ENCODE measurements at regions not wholly inside any gene's neighbourhood (a gene's known extent, or its start where the extent isn't known, plus 50 kb on each side); places are given as distances from the start of the nearest gene placed in this dataset.
"Not testable (repeated sequence)": the region's sequence is repeated elsewhere in the genome, so short reads cannot be mapped to it uniquely, and the experiment has no call there.

- Histone ChIP-seq H3K36me3 (no peaks in the 10 kb centered on the region), H3K4me3 (no peak overlapping the region), H3K4me1 (peaks cover 0 to 13% (median 8%) of the 10 kb centered on the region in 9 donors), H3K27ac (peak overlapping the region in 5 of 10 donors; percentile 7 to 64 (median 36)), H3K9me3 (peaks cover 0 to 10% (median 0%) of the 10 kb centered on the region in 11 donors), H3K27me3 (no peaks in the 10 kb centered on the region)
- ATAC-seq (peak; percentile 51 to 96 (median 78)), DNase-seq (no peak)
- WGBS, 2 donors: 63 to 66% methylated on average over 3 of the region's 3 CpGs
- TF ChIP-seq CTCF (IDR thresholded peaks at IDR 0.05): no peak
- intact Hi-C loops (cut with DNase I): loop anchor here in 1 of 10 donors (1.0 to 10.0 kb wide), 3 partner anchors 95 to 294 kb away; no protein-coding TSS in a partner anchor
Observed at GRCh38 chr15:46088486-46089445, 453.9 kb downstream of the SQOR start.

GRCh38 chr15:46089467-46089935 is 454.7 kb downstream of the SQOR start:
- peaks cover 0 to 10% (median 0%) of the 10 kb centered on the region in 11 donors for H3K9me3 ChIP-seq
- TF ChIP-seq CTCF (IDR thresholded peaks at IDR 0.05): no peak
- peak overlapping the region in 5 of 10 donors; percentile 7 to 64 (median 36) for H3K27ac ChIP-seq
- no peak overlapping the region for H3K4me3 ChIP-seq
- no peaks in the 10 kb centered on the region for H3K36me3 ChIP-seq
- intact Hi-C loops (cut with DNase I): loop anchor here in 1 of 10 donors (1.0 to 10.0 kb wide), 3 partner anchors 96 to 295 kb away; no protein-coding TSS in a partner anchor
- H3K27me3 ChIP-seq: no peaks in the 10 kb centered on the region
- H3K4me1 ChIP-seq: peaks cover 0 to 19% (median 8%) of the 10 kb centered on the region in 9 donors
- DNase-seq (no peak), ATAC-seq (peak in 1 of 8 donors; percentile 13)
- 50 to 52% methylated on average over 4 of the region's 4 CpGs for WGBS, 2 donors

GRCh38 chr15:46091860-46092450 is 457.1 kb downstream of the SQOR start:
- no peaks in the 10 kb centered on the region for H3K36me3 ChIP-seq
- H3K27me3 ChIP-seq: no peaks in the 10 kb centered on the region
- ATAC-seq (no peak), DNase-seq (peak in 1 of 2 donors; percentile 16)
- TF ChIP-seq CTCF (IDR thresholded peaks at IDR 0.05): peak in 8 of 9 donors; percentile 12 to 62 (median 46)
- 69 to 71% methylated on average over 16 of the region's 16 CpGs for WGBS, 2 donors
- peaks cover 0 to 6% (median 0%) of the 10 kb centered on the region in 11 donors for H3K9me3 ChIP-seq
- peaks cover 0 to 25% (median 8%) of the 10 kb centered on the region in 9 donors for H3K4me1 ChIP-seq
- intact Hi-C loops (cut with DNase I): loop anchor here in 1 of 10 donors (10.0 kb wide), 1 partner anchor 297 kb away; no protein-coding TSS in a partner anchor
- no peak overlapping the region for H3K27ac ChIP-seq
- no peak overlapping the region for H3K4me3 ChIP-seq

- intact Hi-C loops (cut with DNase I): loop anchor here in 1 of 10 donors (10.0 kb wide), 1 partner anchor 303 kb away; no protein-coding TSS in a partner anchor
- H3K4me3 ChIP-seq, DNase-seq, H3K27me3 ChIP-seq, ATAC-seq, H3K36me3 ChIP-seq, H3K27ac ChIP-seq: not testable (repeated sequence)
- Histone ChIP-seq H3K9me3 (peaks cover 0 to 14% (median 0%) of the 10 kb centered on the region in 11 donors), H3K4me1 (peaks cover 0 to 15% (median 0%) of the 10 kb centered on the region in 9 donors)
- 97 to 98% methylated on average over 31 to 32 of the region's 32 CpGs for WGBS, 2 donors
Observed at GRCh38 chr15:46098006-46098405, 463.2 kb downstream of the SQOR start.

Measured in heart right ventricle (tissue), 16 donors.